ENCODE measurements at regions not wholly inside any gene's neighbourhood (a gene's known extent, or its start where the extent isn't known, plus 50 kb on each side); places are given as distances from the start of the nearest gene placed in this dataset.

DNA sequence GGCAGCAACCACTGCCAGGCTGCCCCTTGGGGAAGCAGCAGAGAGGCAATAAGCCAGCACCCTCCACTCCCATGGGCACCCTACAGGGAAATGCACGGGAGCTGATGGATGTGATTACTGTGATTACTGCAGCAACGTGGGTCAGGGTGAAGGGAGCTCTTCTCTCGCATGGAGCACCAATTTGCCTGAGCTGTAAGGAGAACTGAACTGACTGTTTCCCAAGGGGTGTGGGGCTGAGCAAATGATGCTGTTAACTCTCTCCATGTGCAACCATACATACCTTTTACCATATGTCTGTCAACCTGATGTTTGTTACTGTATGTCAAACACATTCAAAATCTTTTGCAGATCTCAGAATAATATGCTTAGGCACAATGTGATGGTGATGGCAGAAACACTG, 680.6 kb downstream of the SQOR start:
- H3K4me1 Mint-ChIP-seq (ENCODE audit: unreplicated experiment), result no peaks in the 10 kb centered on the region
- peaks cover 4% of the 10 kb centered on the region for H3K9me3 Mint-ChIP-seq (ENCODE audit: unreplicated experiment)
- DNase-seq (ENCODE audit: low spot score), result no peak
- TF ChIP-seq, protein P1, sequence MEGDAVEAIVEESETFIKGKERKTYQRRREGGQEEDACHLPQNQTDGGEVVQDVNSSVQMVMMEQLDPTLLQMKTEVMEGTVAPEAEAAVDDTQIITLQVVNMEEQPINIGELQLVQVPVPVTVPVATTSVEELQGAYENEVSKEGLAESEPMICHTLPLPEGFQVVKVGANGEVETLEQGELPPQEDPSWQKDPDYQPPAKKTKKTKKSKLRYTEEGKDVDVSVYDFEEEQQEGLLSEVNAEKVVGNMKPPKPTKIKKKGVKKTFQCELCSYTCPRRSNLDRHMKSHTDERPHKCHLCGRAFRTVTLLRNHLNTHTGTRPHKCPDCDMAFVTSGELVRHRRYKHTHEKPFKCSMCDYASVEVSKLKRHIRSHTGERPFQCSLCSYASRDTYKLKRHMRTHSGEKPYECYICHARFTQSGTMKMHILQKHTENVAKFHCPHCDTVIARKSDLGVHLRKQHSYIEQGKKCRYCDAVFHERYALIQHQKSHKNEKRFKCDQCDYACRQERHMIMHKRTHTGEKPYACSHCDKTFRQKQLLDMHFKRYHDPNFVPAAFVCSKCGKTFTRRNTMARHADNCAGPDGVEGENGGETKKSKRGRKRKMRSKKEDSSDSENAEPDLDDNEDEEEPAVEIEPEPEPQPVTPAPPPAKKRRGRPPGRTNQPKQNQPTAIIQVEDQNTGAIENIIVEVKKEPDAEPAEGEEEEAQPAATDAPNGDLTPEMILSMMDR (IDR thresholded peaks at IDR 0.05; ENCODE audit: unreplicated experiment), result no peak
- H3K4me3 Mint-ChIP-seq (ENCODE audit: unreplicated experiment), result no peak overlapping the region
- H3K27me3 Mint-ChIP-seq (ENCODE audit: unreplicated experiment), result no peaks in the 10 kb centered on the region
- no peak overlapping the region for H3K27ac Mint-ChIP-seq (ENCODE audit: unreplicated experiment)
- no peaks in the 10 kb centered on the region for H3K36me3 Mint-ChIP-seq (ENCODE audit: low read depth, unreplicated experiment)

GRCh38 chr15:46316024-46316423, 681.2 kb downstream of the SQOR start:
- Mint-ChIP-seq H3K36me3 (ENCODE audit: low read depth, unreplicated experiment) (no peaks in the 10 kb centered on the region), H3K4me3 (ENCODE audit: unreplicated experiment) (no peak overlapping the region), H3K9me3 (ENCODE audit: unreplicated experiment) (peaks cover 8% of the 10 kb centered on the region), H3K27ac (ENCODE audit: unreplicated experiment) (no peak overlapping the region), H3K4me1 (ENCODE audit: unreplicated experiment) (no peaks in the 10 kb centered on the region), H3K27me3 (ENCODE audit: unreplicated experiment) (no peaks in the 10 kb centered on the region)
- no peak for DNase-seq (ENCODE audit: low spot score)
- TF ChIP-seq, protein P1 (IDR thresholded peaks at IDR 0.05; ENCODE audit: unreplicated experiment), result no peak

DNA sequence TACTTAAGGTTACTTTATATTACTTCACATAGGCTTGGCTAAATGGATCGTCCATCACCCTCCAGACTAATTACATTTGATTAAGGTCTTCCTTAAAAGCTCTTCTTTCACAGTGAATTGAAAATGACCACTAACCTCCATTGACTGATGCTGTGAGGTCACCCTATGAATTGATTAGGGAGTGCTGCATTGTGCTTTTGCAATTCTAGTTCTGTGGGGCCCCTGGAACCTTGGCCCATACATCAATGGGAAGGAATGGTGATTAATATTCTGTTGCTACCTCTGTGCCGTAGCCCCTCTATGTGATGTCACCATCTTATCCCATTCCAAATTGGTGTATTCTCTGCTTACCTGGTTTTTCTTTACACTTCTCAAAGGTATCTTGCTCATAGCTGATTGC, 682.2 kb downstream of the SQOR start:
- Mint-ChIP-seq H3K9me3 (ENCODE audit: unreplicated experiment) (peaks cover 8% of the 10 kb centered on the region), H3K36me3 (ENCODE audit: low read depth, unreplicated experiment) (no peaks in the 10 kb centered on the region), H3K4me3 (ENCODE audit: unreplicated experiment) (no peak overlapping the region), H3K4me1 (ENCODE audit: unreplicated experiment) (no peaks in the 10 kb centered on the region), H3K27ac (ENCODE audit: unreplicated experiment) (no peak overlapping the region), H3K27me3 (ENCODE audit: unreplicated experiment) (no peaks in the 10 kb centered on the region)
- DNase-seq (ENCODE audit: low spot score), result no peak
- TF ChIP-seq, protein P1 (IDR thresholded peaks at IDR 0.05; ENCODE audit: unreplicated experiment), result no peak

GRCh38 chr15:46322753-46323152, 687.9 kb downstream of the SQOR start:
- H3K27me3 Mint-ChIP-seq (ENCODE audit: unreplicated experiment), result no peaks in the 10 kb centered on the region
- no peaks in the 10 kb centered on the region for H3K4me1 Mint-ChIP-seq (ENCODE audit: unreplicated experiment)
- peaks cover 4% of the 10 kb centered on the region for H3K9me3 Mint-ChIP-seq (ENCODE audit: unreplicated experiment)
- no peak for DNase-seq (ENCODE audit: low spot score)
- H3K27ac Mint-ChIP-seq (ENCODE audit: unreplicated experiment), result no peak overlapping the region
- no peak overlapping the region for H3K4me3 Mint-ChIP-seq (ENCODE audit: unreplicated experiment)
- H3K36me3 Mint-ChIP-seq (ENCODE audit: low read depth, unreplicated experiment), result no peaks in the 10 kb centered on the region
- TF ChIP-seq, protein P1 (IDR thresholded peaks at IDR 0.05; ENCODE audit: unreplicated experiment), result no peak

GRCh38 chr15:46326173-46326572, 691.3 kb downstream of the SQOR start:
- H3K4me1 Mint-ChIP-seq (ENCODE audit: unreplicated experiment), result no peaks in the 10 kb centered on the region

More at GRCh38 chr15:46326173-46326572, 691.3 kb downstream of the SQOR start:
- Mint-ChIP-seq H3K27ac (ENCODE audit: unreplicated experiment) (no peak overlapping the region), H3K4me3 (ENCODE audit: unreplicated experiment) (no peak overlapping the region), H3K9me3 (ENCODE audit: unreplicated experiment) (peaks cover 4% of the 10 kb centered on the region), H3K36me3 (ENCODE audit: low read depth, unreplicated experiment) (no peaks in the 10 kb centered on the region), H3K27me3 (ENCODE audit: unreplicated experiment) (no peaks in the 10 kb centered on the region)
- no peak for DNase-seq (ENCODE audit: low spot score)
- TF ChIP-seq, protein P1 (IDR thresholded peaks at IDR 0.05; ENCODE audit: unreplicated experiment), result no peak

Measured in endothelial cell (in vitro differentiated cells).